Stimulated activated CD4-positive, alpha-beta T cell treated with anti-CD3 and anti-CD28 coated beads, Interleukin-1b, Interleukin-23, amount 100 ng/mL, for 1 hour (primary cell): ENCODE measurements at regions not wholly inside any gene's neighbourhood (a gene's known extent, or its start where the extent isn't known, plus 50 kb on each side); places are given as distances from the start of the nearest gene placed in this dataset.

Experiments
- DNase-seq, 2 donors: peaks; one replicate each; pipeline ENCODE4 v3.0.0-alpha.2; 2020; ENCODE audit warnings: low read depth in 2 of 2

DNA sequence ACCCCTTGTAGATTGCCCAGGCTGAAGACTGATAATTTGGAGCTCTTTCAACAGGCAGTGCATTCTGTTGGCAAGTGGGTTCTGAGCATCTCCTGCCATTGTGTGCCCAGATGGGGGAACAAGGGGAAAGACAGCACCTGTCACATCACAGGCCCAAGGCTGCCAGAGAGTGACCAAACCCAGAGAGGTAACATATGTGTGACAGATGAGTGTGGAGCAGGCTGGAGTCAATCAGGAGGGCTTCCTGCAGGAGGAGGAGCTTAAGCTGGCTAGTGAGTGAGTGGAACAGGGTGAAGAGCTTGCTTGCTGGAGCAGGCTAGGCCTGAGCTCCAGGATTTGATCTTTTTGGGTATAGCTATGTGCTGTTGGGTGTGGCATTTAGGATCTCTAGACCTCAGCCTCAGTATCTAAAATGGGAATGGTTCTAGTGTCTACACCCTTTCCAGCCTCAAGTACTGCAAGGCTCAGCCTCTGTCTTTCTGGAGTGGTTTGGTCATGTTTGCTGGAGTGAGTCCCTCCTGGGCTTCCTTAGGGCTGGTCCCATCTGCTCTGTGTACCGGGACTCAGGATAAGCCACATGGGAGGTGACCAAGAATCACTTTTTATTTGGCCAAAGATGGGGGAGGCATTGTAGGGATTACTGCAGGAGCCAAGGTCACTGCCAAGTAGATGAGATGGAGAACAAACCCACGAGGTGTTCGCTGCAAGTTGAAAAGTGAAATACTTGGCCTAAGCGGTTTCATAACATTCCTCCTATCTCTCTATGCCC, 152.4 kb upstream of the TSHZ3 start:
- DNase-seq = no peak

DNA sequence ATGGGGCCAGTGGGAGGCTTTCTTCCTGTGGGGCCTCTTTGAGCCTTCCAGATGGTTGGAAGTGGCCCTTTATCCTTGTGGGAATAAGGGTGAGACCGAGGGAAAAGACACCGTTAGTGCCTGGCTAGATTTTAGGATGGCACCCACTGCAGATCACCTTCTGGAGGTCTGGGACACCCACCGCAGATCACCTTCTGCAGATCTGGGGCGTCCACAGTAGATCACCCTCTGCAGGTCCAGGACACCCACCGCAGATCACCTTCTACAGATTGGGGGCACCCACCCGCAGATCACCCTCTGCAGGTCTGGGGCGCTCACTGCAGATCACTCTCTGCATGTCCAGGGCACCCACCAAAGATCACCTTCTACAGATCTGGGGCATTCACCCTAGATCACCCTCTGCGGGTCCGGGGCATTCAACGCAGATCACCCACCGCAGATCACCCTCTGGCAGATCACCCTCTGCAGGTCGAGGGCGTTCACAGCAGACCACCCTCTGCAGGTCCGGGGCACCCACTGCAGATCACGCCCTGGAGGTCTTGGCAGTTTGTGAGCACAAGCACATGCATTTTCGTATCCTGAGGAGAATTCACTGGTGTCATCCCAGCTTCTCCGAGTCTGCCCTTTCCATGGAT, 153.4 kb upstream of the TSHZ3 start:
- DNase-seq = no peak

DNA sequence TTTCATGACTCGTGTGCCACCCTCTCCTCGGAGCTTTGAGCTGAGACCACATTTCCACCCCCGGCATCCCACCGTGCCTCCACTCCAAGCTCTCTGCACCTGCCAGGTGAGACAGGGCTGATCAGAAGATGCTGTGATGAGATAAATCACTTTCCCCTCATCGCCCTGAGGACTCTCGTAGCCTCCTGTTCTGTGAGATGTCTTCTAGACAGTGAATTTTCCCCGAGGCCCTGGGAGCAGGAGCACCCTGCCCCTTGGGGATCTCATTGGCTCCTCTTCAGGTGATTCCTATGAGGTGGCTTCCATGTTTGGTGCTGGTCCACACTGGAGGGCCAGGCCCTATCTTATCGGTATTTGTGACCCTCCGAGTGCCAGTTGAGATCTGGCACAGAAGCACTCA, 154.0 kb upstream of the TSHZ3 start:
- DNase-seq = no peak

DNA sequence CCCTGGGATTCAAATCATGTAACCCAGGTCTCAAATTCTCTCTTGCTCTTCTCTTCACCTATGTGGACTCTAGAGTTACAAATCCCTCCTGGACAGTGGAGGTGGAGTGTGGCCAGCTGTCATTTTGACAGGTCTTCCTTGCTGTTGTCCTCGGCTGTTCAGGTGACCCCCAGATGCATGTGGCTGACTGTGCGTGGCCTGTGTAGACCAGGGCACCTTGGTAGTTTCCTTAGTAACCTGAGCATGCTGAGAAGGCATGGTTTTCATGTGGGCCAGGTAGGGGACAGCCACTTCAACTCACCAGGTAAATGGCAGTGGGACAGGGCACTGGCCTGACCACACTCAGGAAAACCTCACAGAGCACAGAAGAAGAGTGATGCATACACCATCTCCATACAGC, 155.0 kb upstream of the TSHZ3 start:
- DNase-seq = no peak

DNA sequence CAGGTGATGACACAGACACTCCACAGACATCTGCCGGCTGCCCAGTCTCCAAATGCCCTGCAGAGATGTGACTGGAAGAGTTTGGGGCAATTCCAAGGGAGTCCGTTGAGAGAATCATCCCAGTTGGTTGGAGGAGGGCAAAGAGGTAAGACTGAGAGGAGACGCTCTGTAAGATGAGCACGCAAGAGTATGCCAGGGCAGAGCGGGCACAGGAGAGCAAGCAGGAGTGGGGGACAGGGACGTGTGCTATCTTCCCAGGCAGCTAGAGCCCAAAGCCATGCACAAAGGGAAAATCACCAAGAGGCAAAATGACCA, 156.3 kb upstream of the TSHZ3 start:
- no peak for DNase-seq

DNA sequence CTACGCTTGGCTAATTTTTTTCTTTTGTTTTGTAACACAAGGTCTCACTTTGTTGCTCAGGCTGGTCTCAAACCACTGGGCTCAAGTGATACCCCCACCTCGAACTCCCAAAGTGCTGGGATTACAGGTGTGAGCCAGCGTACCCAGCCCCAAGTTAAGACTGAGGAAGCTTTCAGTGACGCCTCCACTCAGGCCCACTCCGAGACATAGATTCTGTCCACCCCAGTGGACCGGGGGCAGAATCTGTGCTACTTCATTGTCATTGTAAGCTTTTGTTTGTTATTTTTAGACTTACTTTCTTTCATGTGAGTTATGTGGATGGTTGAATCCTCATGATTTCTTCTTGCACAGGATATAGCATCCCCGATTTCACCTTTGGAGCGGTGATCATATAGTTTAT, 156.9 kb upstream of the TSHZ3 start:
- DNase-seq = no peak

DNA sequence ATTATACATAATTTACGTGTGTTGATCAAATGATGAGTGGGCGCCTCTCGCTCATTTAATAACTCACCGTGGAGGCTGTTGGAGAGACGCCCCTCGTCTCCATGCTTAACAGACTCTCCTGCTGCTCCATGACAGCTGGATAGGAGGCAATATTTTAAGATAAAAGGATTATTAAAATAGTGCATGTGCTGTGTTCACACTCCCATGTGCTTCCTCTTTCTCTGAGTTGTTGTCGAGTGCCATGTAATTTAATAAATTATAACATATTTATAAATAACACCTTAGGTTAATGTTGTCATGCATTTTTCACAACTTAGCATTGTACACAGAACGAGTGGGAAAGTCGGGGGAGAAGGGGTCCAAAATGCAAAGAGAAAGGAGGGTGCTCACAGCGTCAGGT, 161.4 kb upstream of the TSHZ3 start:
- DNase-seq = no peak

DNA sequence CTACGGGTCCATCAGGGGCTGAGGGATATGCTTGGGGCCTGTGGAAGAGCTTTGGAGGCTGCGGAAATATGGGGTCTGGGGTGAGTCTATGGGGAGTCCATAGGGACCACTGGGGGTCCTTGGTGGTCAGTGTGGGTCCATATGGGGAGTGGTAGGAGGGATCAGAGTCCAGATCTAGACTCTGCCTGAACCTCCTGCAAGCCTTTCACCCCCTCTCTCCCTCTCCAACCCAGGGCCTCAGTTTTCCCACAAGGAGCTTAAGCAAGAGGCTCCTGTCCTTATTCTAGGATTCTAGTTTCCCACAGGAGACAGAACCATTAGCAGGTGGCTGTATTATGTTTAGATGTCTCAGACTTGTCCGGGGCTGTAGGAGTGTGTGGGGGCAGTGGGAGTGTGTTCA, 161.9 kb upstream of the TSHZ3 start:
- no peak for DNase-seq

DNA sequence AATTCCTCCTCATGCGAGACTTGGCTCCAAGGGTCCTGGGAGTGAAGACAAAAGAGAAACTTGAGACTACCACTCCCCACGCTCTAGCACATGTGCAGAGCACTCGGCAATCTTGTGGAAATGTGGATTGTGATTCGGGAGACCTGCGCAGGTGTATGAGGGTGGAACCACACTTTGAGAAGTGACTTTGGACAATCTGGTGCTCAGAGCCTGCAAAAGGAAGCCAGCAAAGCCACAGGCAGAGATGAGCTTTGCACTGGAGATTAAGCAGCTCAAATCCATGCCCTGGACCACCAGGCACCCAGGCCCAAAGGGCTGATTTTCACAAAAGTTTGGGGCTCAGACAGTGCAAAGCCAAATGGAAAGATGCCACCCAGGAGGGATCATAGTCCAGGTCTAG, 162.5 kb upstream of the TSHZ3 start:
- DNase-seq = no peak

DNA sequence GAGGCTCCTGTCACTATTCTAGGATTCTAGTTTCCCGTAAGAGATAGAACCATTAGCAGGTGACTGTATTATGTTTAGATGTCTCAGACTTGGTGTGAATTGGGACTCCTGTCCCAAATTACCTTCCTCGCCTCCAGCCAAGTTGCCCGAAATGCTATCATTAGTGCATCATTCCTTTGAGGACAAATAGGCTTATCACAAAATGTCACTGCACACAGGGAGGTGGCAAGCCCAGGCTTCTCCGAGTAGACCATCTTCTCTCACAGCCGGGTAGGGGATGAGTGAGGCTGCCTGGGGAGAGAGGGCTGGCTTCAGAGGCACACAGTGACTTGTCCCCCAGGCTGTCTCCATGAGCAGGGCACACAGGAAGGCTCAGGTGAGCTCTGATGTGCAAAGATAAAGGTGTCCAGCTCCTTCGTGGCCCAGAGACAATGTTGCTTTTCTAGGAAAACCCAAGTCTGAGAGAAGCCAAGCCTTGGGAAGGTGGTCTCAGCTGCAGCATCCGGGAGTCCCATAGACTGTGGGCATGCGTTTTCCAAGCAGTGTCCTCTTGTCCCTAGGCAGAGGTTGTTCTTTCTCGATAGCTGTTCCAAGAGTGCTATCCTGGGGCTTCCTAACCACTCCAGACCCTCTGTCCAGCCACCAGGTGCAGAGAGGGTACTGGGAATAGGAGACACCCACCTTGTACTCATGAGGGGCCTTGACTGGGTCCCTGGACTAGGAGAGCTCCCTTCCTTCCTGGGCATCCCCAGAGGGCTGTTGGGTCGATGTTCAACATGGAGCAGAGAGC, 163.1 kb upstream of the TSHZ3 start:
- DNase-seq = no peak

DNA sequence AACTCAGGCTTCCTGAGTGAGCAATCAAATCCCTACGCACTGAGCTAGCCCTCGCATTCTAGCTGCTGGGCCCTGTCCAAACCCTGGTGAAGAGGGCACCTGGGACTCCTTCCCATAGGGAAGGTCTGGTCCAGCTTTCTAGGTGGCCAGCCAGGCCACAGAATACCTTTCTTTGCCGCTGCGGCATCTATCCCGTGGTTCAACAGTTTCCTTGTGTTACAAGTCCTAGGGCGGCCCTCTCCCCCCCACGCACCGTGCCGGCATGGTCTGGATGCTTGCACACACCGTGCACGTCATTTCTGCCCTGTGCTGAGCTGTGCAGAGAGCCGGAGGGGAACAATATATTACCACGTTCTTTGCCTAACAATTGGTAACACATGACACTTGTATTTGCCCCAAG, 164.6 kb upstream of the TSHZ3 start:
- DNase-seq = no peak

DNA sequence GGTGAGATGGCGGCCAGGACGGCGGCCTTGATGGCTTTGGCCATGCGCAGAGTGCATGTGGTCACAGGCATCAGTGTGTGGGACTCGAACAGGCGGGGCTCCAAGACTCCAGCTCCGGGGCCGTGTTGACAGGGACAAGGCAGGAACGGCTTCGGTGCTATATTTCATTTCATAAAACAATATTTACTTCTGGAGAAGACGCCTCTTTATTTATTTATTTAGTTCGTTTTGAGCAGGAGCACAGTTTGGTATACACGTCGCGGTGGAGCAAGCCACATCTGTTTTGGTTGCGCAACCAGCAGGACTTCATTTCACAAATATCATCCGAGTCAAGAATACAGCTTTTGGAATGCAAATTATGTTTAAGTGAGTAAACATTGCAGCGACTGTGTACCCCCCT, 166.7 kb upstream of the TSHZ3 start:
- DNase-seq = no peak

DNA sequence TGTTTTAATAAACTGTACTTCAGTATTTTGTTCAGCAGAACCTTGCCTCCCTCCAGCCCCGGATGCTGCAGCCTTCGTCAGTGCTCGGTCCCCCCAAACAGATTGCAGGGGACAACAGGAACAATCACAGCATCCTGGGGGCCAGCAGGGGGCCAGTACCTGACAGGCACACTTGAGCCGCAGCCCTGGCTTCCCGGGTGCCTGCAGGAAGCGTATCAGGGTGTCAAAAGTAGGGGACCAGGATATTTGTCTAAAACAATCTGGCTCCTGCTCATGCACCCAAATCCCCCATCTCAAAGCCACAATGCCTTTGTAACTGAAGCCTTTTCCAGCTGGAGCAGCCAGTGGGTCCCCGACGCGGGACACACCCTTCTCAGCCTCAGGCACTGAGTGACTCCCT, 167.5 kb upstream of the TSHZ3 start:
- no peak for DNase-seq

DNA sequence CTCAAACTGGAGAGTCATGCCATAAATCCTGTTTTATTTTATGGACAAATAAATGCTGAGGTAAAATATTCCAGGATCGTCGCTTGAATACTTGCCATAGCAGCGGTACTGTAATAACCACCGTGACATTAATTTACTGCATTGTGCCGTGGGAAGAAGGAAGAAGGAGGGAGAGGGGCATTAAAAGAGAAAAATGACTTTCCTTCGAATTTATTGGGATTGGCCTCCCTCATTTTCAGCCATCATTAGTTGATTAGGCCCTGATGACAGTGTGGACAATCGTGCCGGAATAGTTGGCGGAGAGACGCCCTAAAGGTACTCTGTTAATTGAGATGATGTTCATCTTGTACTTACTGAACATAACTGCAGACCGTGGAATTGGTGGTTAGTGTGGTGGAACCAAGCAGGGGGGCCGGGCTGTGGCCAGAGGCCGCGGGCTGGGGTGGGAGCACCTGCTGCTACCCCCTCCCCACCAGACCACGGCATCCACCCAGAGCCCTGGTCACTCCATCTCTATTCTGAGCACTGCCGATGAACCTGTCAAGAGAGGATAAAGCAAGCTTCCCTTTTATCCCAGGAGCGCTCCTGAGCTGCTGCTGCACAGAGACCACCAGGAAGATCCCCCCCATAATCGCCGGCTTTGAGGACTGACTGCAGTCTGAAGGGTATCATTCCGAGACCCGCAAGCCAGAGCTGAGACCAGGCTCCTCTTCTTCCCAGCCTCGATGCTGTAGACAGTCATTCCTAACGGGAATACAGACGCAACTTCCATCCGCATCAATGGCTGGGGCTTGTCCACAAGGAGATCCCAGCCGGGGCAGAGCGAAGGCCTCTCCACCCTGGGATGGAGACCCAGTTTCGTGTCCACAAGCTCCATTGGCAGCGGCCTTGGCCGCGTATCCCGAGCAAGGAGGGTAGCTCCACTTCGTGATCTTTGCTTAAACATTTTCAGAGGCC, 168.3 kb upstream of the TSHZ3 start:
- DNase-seq = no peak

DNA sequence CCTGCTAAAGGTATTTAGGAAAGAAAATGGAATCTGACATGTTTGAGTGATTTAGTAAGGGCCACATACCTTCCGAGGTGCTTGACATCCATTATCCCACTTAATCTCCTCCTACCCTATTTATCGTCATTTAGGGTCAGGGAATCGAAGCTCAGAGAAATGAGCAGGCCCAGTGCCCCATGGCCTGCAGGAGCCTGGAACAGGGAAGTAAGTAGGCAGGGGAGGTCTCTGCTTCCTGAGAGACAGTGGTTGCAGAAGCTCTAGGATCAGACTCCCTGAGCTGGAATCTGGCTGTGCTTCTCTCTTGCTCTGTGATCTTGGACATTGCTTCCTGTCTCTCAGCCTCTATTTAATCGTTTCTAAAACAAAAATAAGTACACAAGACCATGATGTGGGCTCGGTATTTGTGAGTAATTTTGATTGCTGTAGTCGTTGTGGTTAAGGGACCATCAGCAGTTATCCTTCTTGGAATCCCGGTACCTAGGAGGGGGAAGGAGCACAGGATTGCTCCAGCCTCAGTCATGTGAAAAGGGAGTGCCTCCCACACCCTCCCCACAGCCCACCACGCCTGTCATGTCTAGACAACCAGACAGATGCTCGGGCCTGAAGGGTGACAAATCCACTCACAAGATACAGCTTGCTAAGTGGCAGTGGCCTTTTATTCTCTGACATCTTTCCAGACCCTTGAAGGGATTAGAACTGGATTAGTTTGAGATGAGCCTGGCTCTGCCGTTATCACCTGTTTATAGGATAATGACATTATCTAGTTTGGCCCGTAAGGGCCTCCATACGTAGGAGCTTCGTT, 169.2 kb upstream of the TSHZ3 start:
- no peak for DNase-seq

DNA sequence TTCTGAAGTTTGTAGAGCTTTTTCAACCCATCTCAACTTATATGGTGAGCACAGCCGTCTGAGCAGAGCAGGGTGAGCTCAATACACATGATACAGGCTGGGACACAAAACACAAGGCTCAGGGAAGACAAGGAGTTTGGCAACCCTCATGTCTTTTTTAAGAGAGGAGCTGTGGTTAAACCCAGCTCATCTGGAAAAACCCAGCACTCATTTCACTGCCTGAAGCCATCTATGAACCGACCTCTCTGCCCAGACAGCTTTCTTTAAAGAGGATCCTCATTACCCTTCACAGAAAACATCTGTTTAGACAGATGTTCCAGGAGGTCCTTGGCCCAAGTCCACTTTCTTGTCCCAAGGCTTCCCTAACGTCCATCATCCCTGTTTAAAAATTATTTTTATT, 170.0 kb upstream of the TSHZ3 start:
- DNase-seq = no peak

DNA sequence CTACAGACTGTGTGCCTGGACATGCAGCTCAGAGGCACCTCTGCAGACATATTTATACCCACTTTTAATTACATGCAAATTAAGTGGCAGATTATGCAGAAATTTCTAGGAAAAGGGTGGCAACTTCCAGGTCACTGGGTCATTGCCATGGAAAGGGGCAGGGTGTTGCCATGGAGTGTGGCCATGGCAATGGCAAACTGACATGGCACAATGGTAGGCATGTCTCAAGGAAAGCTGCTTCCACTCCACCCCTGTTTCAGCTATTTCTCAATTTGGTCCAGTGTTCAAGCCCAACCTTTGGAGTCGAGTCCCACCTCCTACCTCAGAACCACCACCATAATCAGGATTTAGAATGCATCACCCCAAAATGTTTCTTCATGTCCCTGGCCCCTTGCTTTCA, 170.7 kb upstream of the TSHZ3 start:
- no peak for DNase-seq

DNA sequence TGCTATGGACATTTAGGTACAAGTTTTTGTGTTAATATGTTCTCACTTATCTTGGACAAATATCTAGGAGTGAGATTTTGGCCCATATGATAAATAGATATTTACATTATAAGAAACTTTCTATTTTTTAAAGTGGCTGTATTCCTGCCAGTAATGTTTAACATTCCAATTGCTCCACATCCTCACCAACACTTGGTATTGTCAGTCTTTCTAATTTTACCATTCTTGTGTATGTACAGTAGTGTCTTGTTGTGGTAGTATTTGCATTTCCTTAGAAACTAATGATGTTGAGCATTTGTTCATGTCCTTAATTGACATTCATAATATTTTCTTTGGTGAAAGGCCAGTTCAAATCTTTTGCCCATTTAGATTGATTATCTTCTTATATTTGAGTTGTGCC, 171.4 kb upstream of the TSHZ3 start:
- no peak for DNase-seq

DNA sequence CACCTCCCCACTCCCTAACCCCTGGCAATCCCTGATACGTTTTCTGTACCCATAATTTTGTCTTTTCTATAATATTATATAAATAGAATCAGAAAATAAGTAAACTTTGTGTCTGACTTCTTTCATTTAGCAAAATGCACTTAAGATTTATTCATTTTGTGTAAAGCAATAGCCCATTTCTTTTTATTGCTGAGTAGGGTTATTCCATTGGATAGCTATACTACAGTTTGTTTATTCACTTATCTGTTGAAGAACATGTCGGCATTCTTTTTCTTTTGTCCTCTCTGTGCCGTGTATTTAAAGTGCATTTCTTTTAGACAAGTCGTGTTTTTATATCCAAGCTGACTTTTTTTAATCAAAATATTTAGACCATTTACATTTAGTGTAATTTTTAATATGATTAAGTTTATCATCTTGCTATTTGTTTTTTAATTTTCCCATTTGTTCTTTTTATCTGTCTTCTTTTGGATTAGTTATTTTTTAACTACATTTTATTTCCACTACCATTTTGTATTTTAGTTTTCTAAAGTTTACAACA, 176.4 kb upstream of the TSHZ3 start:
- DNase-seq = no peak

DNA sequence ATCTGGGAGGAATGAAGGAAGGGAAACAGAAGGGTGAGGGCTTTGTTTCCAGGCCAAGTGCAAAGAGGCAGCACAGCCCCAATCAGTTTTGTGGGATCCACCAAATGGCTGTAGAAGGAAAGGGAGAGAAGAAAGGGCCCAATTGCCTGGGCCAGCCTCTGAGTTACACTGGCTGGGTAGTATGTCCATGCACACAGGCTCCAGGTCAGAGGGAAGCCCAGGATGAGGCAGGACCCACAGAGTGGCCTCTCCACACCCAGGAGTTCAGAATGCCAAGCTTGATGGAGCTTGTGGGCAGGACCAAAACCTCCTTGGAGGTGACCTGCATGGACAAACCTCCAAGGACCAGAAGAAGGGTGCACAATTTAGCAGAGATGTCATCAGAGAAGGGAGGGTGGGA, 178.2 kb upstream of the TSHZ3 start:
- no peak for DNase-seq

DNA sequence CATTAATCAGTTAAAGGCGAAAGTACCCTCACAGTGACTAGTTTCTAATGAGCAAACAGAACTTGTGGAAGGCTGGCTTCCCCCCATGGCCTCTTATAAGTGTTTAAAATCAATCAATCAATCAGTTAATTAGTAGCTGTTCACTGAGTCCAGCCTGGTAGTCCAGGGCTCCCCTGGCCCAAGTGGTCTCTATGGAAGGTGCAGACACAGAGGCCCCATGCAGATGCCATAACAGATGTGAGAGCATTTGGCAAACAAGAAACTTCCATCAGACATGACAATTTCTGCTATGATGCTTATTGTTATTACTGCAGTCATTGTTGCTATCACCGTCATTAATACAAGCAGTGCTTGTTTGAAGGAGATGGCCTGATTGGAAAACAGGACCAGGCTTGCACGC, 179.0 kb upstream of the TSHZ3 start:
- no peak for DNase-seq
